ENCODE measurements at regions not wholly inside any gene's neighbourhood (a gene's known extent, or its start where the extent isn't known, plus 50 kb on each side); places are given as distances from the start of the nearest gene placed in this dataset.
A peak's percentile ranks its signal among the peaks of the same experiment; 100 is the strongest.

GRCh38 chr13:74784959-74785358, 650.8 kb upstream of the KLF12 start:
- TF ChIP-seq CTCF (conservative IDR thresholded peaks at IDR 0.05; ENCODE audit: low read depth) = no peak
- DNase-seq (ENCODE audit: low spot score) = no peak
- H3K27ac ChIP-seq = no peak overlapping the region
- CTCF ChIA-PET = interaction anchor here (0.6 to 0.8 kb wide), 2 partner anchors 435 to 1129 kb away, joined by 3 to 4 read pairs; no protein-coding TSS in a partner anchor
- POLR2A ChIA-PET (ENCODE audit: low non-redundant PET) = no interaction called here

GRCh38 chr13:74778946-74779345, 644.7 kb upstream of the KLF12 start:
- CTCF ChIA-PET = no interaction called here
- no peak for DNase-seq (ENCODE audit: low spot score)
- POLR2A ChIA-PET (ENCODE audit: low non-redundant PET) = no interaction called here
- TF ChIP-seq CTCF (conservative IDR thresholded peaks at IDR 0.05; ENCODE audit: low read depth) = no peak
- H3K27ac ChIP-seq = no peak overlapping the region

GRCh38 chr13:74778087-74778486, 643.9 kb upstream of the KLF12 start:
- DNase-seq (ENCODE audit: low spot score) = no peak
- POLR2A ChIA-PET (ENCODE audit: low non-redundant PET) = no interaction called here
- H3K27ac ChIP-seq = no peak overlapping the region
- CTCF ChIA-PET = no interaction called here
- no peak for TF ChIP-seq CTCF (conservative IDR thresholded peaks at IDR 0.05; ENCODE audit: low read depth)

- TF ChIP-seq CTCF (conservative IDR thresholded peaks at IDR 0.05; ENCODE audit: low read depth) = no peak
- DNase-seq (ENCODE audit: low spot score) = no peak
- POLR2A ChIA-PET (ENCODE audit: low non-redundant PET) = no interaction called here
- no peak overlapping the region for H3K27ac ChIP-seq
- CTCF ChIA-PET = interaction anchor here (0.6 kb wide), 1 partner anchor 10 kb away, joined by 3 read pairs; no protein-coding TSS in a partner anchor
Measured at GRCh38 chr13:74774264-74774663, 640.1 kb upstream of the KLF12 start.

- ChIA-PET POLR2A (ENCODE audit: low non-redundant PET) (no interaction called here), CTCF (interaction anchor here (0.6 kb wide), 1 partner anchor 83 kb away, joined by 3 read pairs; no protein-coding TSS in a partner anchor)
- no peak for DNase-seq (ENCODE audit: low spot score)
- no peak overlapping the region for H3K27ac ChIP-seq
- TF ChIP-seq CTCF (conservative IDR thresholded peaks at IDR 0.05; ENCODE audit: low read depth) = no peak
Measured at GRCh38 chr13:74773248-74773647, 639.0 kb upstream of the KLF12 start.

- CTCF ChIA-PET = no interaction called here
- POLR2A ChIA-PET (ENCODE audit: low non-redundant PET) = no interaction called here
Measured at GRCh38 chr13:74771964-74772363, 637.8 kb upstream of the KLF12 start.

More at GRCh38 chr13:74771964-74772363, 637.8 kb upstream of the KLF12 start:
- TF ChIP-seq CTCF (conservative IDR thresholded peaks at IDR 0.05; ENCODE audit: low read depth) = no peak
- no peak overlapping the region for H3K27ac ChIP-seq
- DNase-seq (ENCODE audit: low spot score) = peak; percentile 25
